SK-N-SH (cell line): ENCODE measurements at regions not wholly inside any gene's neighbourhood (a gene's known extent, or its start where the extent isn't known, plus 50 kb on each side); places are given as distances from the start of the nearest gene placed in this dataset.
"Not testable (repeated sequence)": the region's sequence is repeated elsewhere in the genome, so short reads cannot be mapped to it uniquely, and the experiment has no call there.

Experiments used
- CTCF ChIA-PET: fragments of 300-600, 350-600 bp; formaldehyde crosslinking; extraction: SDS; loops from one replicate; lab custom pipeline; 2021; lab: Yijun Ruan, JAX
- POLR2A ChIA-PET: fragments of 350-600 bp; sonication (Branson Sonifier 250); formaldehyde crosslinking; extraction: SDS; loops from one replicate; lab custom pipeline; 2020; ENCODE audit warnings: antibody characterized with exemption, inconsistent platforms; lab: Yijun Ruan, JAX
- DNase-seq: peaks from one replicate; pipeline ENCODE4 v3.0.0; 2012
- H2AFZ ChIP-seq: fragments of 200-600 bp; sonication (generic); 2 replicates; pipeline ENCODE4 v1.8.1; 2016; ENCODE audit warnings: antibody characterized with exemption, mild to moderate bottlenecking, low read depth
- H3F3A ChIP-seq: fragments of 200-600 bp; sonication (generic); replicated peaks from 2 replicates; pipeline ENCODE3; 2016; ENCODE audit warnings: antibody characterized with exemption, mild to moderate bottlenecking; ENCODE audit not compliant: insufficient read depth
- H3K27ac ChIP-seq, 2 experiments: fragments of 200-500 bp in 1 of 2; fragments of 200-600 bp in 1 of 2; sonication (Bioruptor generic) in 1 of 2; sonication (generic), shearing (Covaris generic) in 1 of 2; 2 replicates each; pipeline versions ENCODE4 v1.5.1 to v1.6.1; 2014 to 2016; ENCODE audit warnings: low read depth in 2 of 2, inconsistent platforms in 1 of 2, low read length in 1 of 2, mild to moderate bottlenecking in 1 of 2, mixed read lengths in 1 of 2
- H3K27me3 ChIP-seq: fragments of 200-600 bp; sonication (generic), shearing (Covaris generic); 2 replicates; pipeline ENCODE4 v1.6.1; 2016; ENCODE audit warnings: mixed run types; ENCODE audit not compliant: insufficient read depth
- H3K36me3 ChIP-seq, 2 experiments: fragments of 200-500 bp in 1 of 2; fragments of 200-600 bp in 1 of 2; sonication (Bioruptor generic) in 1 of 2; sonication (generic) in 1 of 2; replicated peaks in 1 of 2; 2 replicates each; pipeline versions ENCODE3 to v1.5.1; 2014 to 2016; ENCODE audit warnings: low read length in 1 of 2, mild to moderate bottlenecking in 1 of 2; ENCODE audit not compliant: insufficient read depth in 2 of 2, control insufficient read depth in 1 of 2
- H3K4me1 ChIP-seq, 2 experiments: fragments of 200-500 bp in 1 of 2; fragments of 200-600 bp in 1 of 2; sonication (Bioruptor generic) in 1 of 2; sonication (generic), shearing (Covaris generic) in 1 of 2; 2 replicates each; pipeline versions ENCODE4 v1.5.1 to v1.6.1; 2014 to 2016; ENCODE audit warnings: low read depth in 1 of 2, low read length in 1 of 2, mixed run types in 1 of 2; ENCODE audit not compliant: insufficient read depth in 2 of 2, control insufficient read depth in 1 of 2
- H3K4me2 ChIP-seq: fragments of 200-600 bp; sonication (generic), shearing (Covaris generic); 2 replicates; pipeline ENCODE4 v1.6.1; 2017; ENCODE audit warnings: mixed run types
- H3K4me3 ChIP-seq, 2 experiments: fragments of 200-500 bp in 1 of 2; fragments of 200-600 bp in 1 of 2; sonication (Bioruptor generic) in 1 of 2; sonication (generic), shearing (Covaris generic) in 1 of 2; 2 replicates each; pipeline versions ENCODE4 v1.5.1 to v1.8.1; 2014 to 2016; ENCODE audit warnings: low read depth in 2 of 2, inconsistent platforms in 1 of 2, low read length in 1 of 2, mild to moderate bottlenecking in 1 of 2, mixed read lengths in 1 of 2, moderate library complexity in 1 of 2
- H3K79me2 ChIP-seq: fragments of 200-600 bp; sonication (generic); 2 replicates; pipeline ENCODE4 v1.8.1; 2017; ENCODE audit warnings: mild to moderate bottlenecking; ENCODE audit not compliant: insufficient read depth
- H3K9ac ChIP-seq: fragments of 200-600 bp; sonication (generic); 2 replicates; pipeline ENCODE4 v1.6.1; 2017; ENCODE audit warnings: mixed run types
- H3K9me2 ChIP-seq: fragments of 200-600 bp; sonication (generic); 2 replicates; pipeline ENCODE4 v1.6.1; 2017; ENCODE audit warnings: mixed run types
- H3K9me3 ChIP-seq: fragments of 200-600 bp; sonication (generic); 2 replicates; pipeline ENCODE4 v1.6.1; 2017; ENCODE audit warnings: mixed run types, mild to moderate bottlenecking, moderate library complexity
- H4K20me1 ChIP-seq: fragments of 200-600 bp; sonication (generic); 2 replicates; pipeline ENCODE4 v1.6.1; 2017; ENCODE audit warnings: mild to moderate bottlenecking, mixed run types; ENCODE audit not compliant: insufficient read depth
- CTCF ChIP-seq: fragments of 200-600 bp; sonication (generic); IDR thresholded peaks from 2 replicates; pipeline ENCODE4 v1.6.1; 2017; ENCODE audit warnings: antibody characterized with exemption, mild to moderate bottlenecking, moderate library complexity
- EP300 ChIP-seq, 2 experiments: IDR thresholded peaks; 2 replicates each; pipeline versions ENCODE4 v1.4.0 to v1.6.1; 2012; ENCODE audit warnings: borderline replicate concordance in 1 of 2, low read depth in 1 of 2, low read length in 1 of 2
- FOSL2 ChIP-seq: IDR thresholded peaks from 2 replicates; pipeline ENCODE4 v1.4.0; 2012; ENCODE audit warnings: low read depth, mild to moderate bottlenecking, moderate library complexity, borderline replicate concordance
- FOXJ3 ChIP-seq: sonication (generic); formaldehyde crosslinking; IDR thresholded peaks from 2 replicates; pipeline ENCODE4 v1.5.1; 2020; ENCODE audit warnings: mild to moderate bottlenecking, missing genetic modification reagents
- GATA2 ChIP-seq: sonication (generic); formaldehyde crosslinking; IDR thresholded peaks from 2 replicates; pipeline ENCODE4 v1.5.0; 2020; ENCODE audit warnings: mild to moderate bottlenecking, missing genetic modification reagents
- JUND ChIP-seq: IDR thresholded peaks from 2 replicates; pipeline ENCODE4 v1.4.0; 2012
- MEF2A ChIP-seq: IDR thresholded peaks from 2 replicates; pipeline ENCODE4 v1.4.0; 2012; ENCODE audit warnings: low read depth, borderline replicate concordance
- PBX3 ChIP-seq: IDR thresholded peaks from 2 replicates; pipeline ENCODE4; 2012
- POLR2AphosphoS5 ChIP-seq: IDR thresholded peaks from 2 replicates; pipeline ENCODE4 v1.6.1; 2012; ENCODE audit warnings: low read depth, low read length
- RAD21 ChIP-seq: IDR thresholded peaks from 2 replicates; pipeline ENCODE4 v1.6.1; 2012; ENCODE audit warnings: mild to moderate bottlenecking, low read length
- RFX5 ChIP-seq: IDR thresholded peaks from 2 replicates; pipeline ENCODE4 v1.6.1; 2012; ENCODE audit warnings: mild to moderate bottlenecking, improper control_type of control experiment, low read length
- RXRA ChIP-seq: IDR thresholded peaks from 2 replicates; pipeline ENCODE4 v1.4.0; 2012; ENCODE audit warnings: low read depth, mild to moderate bottlenecking, borderline replicate concordance
- SMC3 ChIP-seq: IDR thresholded peaks from 2 replicates; pipeline ENCODE4 v1.6.1; 2012; ENCODE audit warnings: low read depth, low read length, improper control_type of control experiment
- TAF1 ChIP-seq: IDR thresholded peaks from 2 replicates; pipeline ENCODE4 v1.6.1; 2012; ENCODE audit warnings: low read depth, mild to moderate bottlenecking, low read length, moderate library complexity, borderline replicate concordance
- TCF12 ChIP-seq: IDR thresholded peaks from 2 replicates; pipeline ENCODE4 v1.4.0; 2012
- USF1 ChIP-seq: IDR thresholded peaks from 2 replicates; pipeline ENCODE4 v1.4.0; 2012; ENCODE audit warnings: low read depth, borderline replicate concordance
- ZBTB33 ChIP-seq: IDR thresholded peaks from 2 replicates; pipeline ENCODE4 v1.4.0; 2012; ENCODE audit warnings: low read depth, borderline replicate concordance
- WGBS: methylation state at CpG from one replicate; pipeline ENCODE4 v1.1.6; 2017; ENCODE audit warnings: low lambda C conversion rate; 5-methylcytosine and 5-hydroxymethylcytosine counted together

GRCh38 chr1:76740956-76741355 lies 126.3 kb upstream of the ST6GALNAC5 start:
- not testable (repeated sequence) for H3K9ac ChIP-seq, H3K27me3 ChIP-seq, H3F3A ChIP-seq, H3K27ac ChIP-seq, H3K79me2 ChIP-seq
- peak; percentile 17; the same call in 1 of the 2 replicates for TF ChIP-seq SMC3
- TF ChIP-seq RAD21 = peak; percentile 50
- TF ChIP-seq CTCF = peak; percentile 17; the same call in 1 of the 2 replicates
- TF ChIP-seq, all 33 proteins: peak for 3; not testable (repeated sequence) for 30
- H3K4me1 ChIP-seq, H3K4me2 ChIP-seq, H2AFZ ChIP-seq, H3K9me3 ChIP-seq, H4K20me1 ChIP-seq, H3K4me3 ChIP-seq, DNase-seq, H3K36me3 ChIP-seq, H3K9me2 ChIP-seq, POLR2A ChIA-PET: not testable (repeated sequence)
- 89% methylated on average over 3 of the region's 8 CpGs for WGBS
- CTCF ChIA-PET = interaction anchor here (1.1 kb wide), 1 partner anchor 12 kb away, joined by 3 read pairs; no protein-coding TSS in a partner anchor

GRCh38 chr1:76744989-76745388 lies 122.3 kb upstream of the ST6GALNAC5 start:
- 0 out of 2 replicates have a peak, but pooled peaks cover 5% of the 10 kb centered on the region for H3K9me3 ChIP-seq
- H3K4me3 ChIP-seq = no peak overlapping the region

GRCh38 chr1:76746206-76746605 lies 121.1 kb upstream of the ST6GALNAC5 start:
- no peaks in the 10 kb centered on the region for H3K4me1 ChIP-seq
- peaks cover 14% of the 10 kb centered on the region for H3F3A ChIP-seq
- POLR2A ChIA-PET = no interaction called here
- no peak overlapping the region for H3K4me3 ChIP-seq
- H3K9ac ChIP-seq = no peak overlapping the region
- no peaks in the 10 kb centered on the region; the same call in 1 of the 2 replicates for H3K79me2 ChIP-seq
- no peak overlapping the region for H3K4me2 ChIP-seq
- CTCF ChIA-PET = interaction anchor here (0.5 kb wide), 1 partner anchor 60 kb away, joined by 3 read pairs; no protein-coding TSS in a partner anchor
- no peak for DNase-seq
- H2AFZ ChIP-seq = no peak overlapping the region
- H3K9me2 ChIP-seq = no peaks in the 10 kb centered on the region
- 0 out of 2 replicates have a peak, but pooled peaks cover 5% of the 10 kb centered on the region for H3K9me3 ChIP-seq
- no peaks in the 10 kb centered on the region for H4K20me1 ChIP-seq
- no peaks in the 10 kb centered on the region for H3K27me3 ChIP-seq
- H3K27ac ChIP-seq = peak overlapping the region in 1 of 2 experiments; percentile 41; a peak in 2 of 4 replicates
- WGBS = 67% methylated on average over 2 of the region's 2 CpGs
- peaks cover 0 to 3% of the 10 kb centered on the region in 2 experiments for H3K36me3 ChIP-seq
- TF ChIP-seq PBX3 (peak; percentile 89), MEF2A (no peak), EP300 (IDR thresholded peaks at IDR 0.05; ENCODE audit: borderline replicate concordance in 1 of 2, low read depth in 1 of 2, low read length in 1 of 2) (peak in 1 of 2 experiments; percentile 78; a peak in 2 of 4 replicates), JUND (peak; percentile 83), FOSL2 (peak; percentile 78; the same call in 1 of the 2 replicates), POLR2AphosphoS5 (no peak; the same call in 1 of the 2 replicates), TCF12 (peak; percentile 86), FOXJ3 (no peak), ZBTB33 (peak; percentile 39; the same call in 1 of the 2 replicates), RXRA (peak; percentile 9; the same call in 1 of the 2 replicates)

More at GRCh38 chr1:76744989-76745388, 122.3 kb upstream of the ST6GALNAC5 start:
- Histone ChIP-seq H3F3A (peaks cover 14% of the 10 kb centered on the region), H4K20me1 (no peaks in the 10 kb centered on the region), H3K79me2 (no peaks in the 10 kb centered on the region; the same call in 1 of the 2 replicates), H3K36me3 (peaks cover 0 to 3% of the 10 kb centered on the region in 2 experiments), H3K4me1 (no peaks in the 10 kb centered on the region), H3K27ac (no peak overlapping the region), H3K9me2 (no peaks in the 10 kb centered on the region), H3K27me3 (no peaks in the 10 kb centered on the region), H2AFZ (no peak overlapping the region), H3K9ac (no peak overlapping the region), H3K4me2 (no peak overlapping the region)
- DNase-seq = no peak
- no peak for TF ChIP-seq TAF1
- TF ChIP-seq FOSL2 = no peak
- TF ChIP-seq USF1 = no peak
- TF ChIP-seq RFX5 = no peak
- TF ChIP-seq GATA2 (CRISPR knock-in tag) = no peak
- POLR2A ChIA-PET = no interaction called here
- WGBS = 75% methylated on average over 1 of the region's 1 CpG
- CTCF ChIA-PET = no interaction called here
